ENCODE measurements at regions not wholly inside any gene's neighbourhood (a gene's known extent, or its start where the extent isn't known, plus 50 kb on each side); places are given as distances from the start of the nearest gene placed in this dataset.

- no peak for DNase-seq (ENCODE audit: low spot score)
- H3K27me3 Mint-ChIP-seq (ENCODE audit: low read depth) = peaks cover 5% of the 10 kb centered on the region
- TF ChIP-seq CTCF (IDR thresholded peaks at IDR 0.05) = no peak
- peaks cover 4% of the 10 kb centered on the region for H3K36me3 Mint-ChIP-seq (ENCODE audit: low read depth)
- H3K4me3 Mint-ChIP-seq (ENCODE audit: unreplicated experiment) = no peak overlapping the region
- no peak overlapping the region for H3K27ac Mint-ChIP-seq (ENCODE audit: unreplicated experiment)
- peaks cover 13% of the 10 kb centered on the region for H3K4me1 Mint-ChIP-seq (ENCODE audit: low read depth)
- no peaks in the 10 kb centered on the region for H3K9me3 Mint-ChIP-seq (ENCODE audit: low read depth)
These were observed 261.6 kb upstream of the VLDLR start for GRCh38 chr9:2359891-2360471.

DNA sequence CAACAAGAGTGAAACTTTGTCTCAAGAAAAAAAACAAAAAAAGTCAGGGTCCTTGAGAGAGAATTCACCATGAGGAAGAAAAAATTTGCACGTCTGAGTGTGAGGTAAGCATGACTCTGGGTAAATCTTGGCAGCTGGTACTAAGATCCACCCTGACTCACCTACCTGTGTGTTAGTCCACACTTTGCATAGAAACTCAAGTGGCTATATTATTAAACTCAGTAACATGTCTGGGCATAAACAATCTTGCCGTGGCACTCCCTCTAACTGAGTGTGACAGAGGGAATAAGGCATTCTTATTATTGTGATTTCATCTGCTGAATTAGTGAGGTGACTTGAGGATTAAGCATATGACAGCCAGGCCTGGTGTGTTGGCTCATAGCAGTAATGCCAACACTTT, 259.4 kb upstream of the VLDLR start:
- Mint-ChIP-seq H3K27ac (ENCODE audit: unreplicated experiment) (no peak overlapping the region), H3K4me3 (ENCODE audit: unreplicated experiment) (no peak overlapping the region), H3K27me3 (ENCODE audit: low read depth) (peaks cover 5% of the 10 kb centered on the region), H3K9me3 (ENCODE audit: low read depth) (no peaks in the 10 kb centered on the region), H3K4me1 (ENCODE audit: low read depth) (no peaks in the 10 kb centered on the region), H3K36me3 (ENCODE audit: low read depth) (peaks cover 4% of the 10 kb centered on the region)
- TF ChIP-seq CTCF (IDR thresholded peaks at IDR 0.05) = no peak
- no peak for DNase-seq (ENCODE audit: low spot score)

DNA sequence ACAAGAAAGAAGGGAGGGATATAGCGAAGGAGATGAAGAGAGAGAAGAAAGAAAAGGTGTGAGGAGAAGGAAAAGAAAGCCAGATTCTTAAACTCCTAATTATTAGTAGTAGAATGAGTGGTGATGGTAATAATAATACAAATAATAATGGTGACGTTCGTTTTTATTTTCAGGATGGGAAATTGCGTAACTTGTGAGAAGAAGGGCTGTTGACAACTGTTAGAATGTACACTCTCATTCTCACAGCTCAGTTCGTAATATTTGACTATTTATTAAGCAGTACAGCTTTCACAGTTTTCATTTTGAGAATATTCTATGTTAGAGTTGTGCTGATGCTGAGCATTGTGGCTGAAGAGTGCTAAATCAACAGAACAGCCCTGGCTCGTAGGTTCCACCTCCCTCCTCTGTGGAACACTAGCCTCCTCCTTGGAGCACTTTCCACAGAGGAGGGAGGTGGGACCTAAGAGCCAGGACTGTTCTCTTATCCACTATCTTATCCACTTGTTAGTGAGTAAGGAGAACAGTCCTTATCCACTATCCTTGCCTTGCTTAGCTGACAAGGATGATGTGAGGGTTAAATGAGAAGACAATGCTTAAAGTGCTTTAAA, 258.3 kb upstream of the VLDLR start:
- H3K4me1 Mint-ChIP-seq (ENCODE audit: low read depth) = no peaks in the 10 kb centered on the region
- no peaks in the 10 kb centered on the region for H3K9me3 Mint-ChIP-seq (ENCODE audit: low read depth)
- DNase-seq (ENCODE audit: low spot score) = no peak
- peaks cover 5% of the 10 kb centered on the region for H3K27me3 Mint-ChIP-seq (ENCODE audit: low read depth)
- TF ChIP-seq CTCF (IDR thresholded peaks at IDR 0.05) = no peak
- H3K36me3 Mint-ChIP-seq (ENCODE audit: low read depth) = peaks cover 4% of the 10 kb centered on the region
- no peak overlapping the region for H3K27ac Mint-ChIP-seq (ENCODE audit: unreplicated experiment)
- H3K4me3 Mint-ChIP-seq (ENCODE audit: unreplicated experiment) = no peak overlapping the region

- no peaks in the 10 kb centered on the region for H3K9me3 Mint-ChIP-seq (ENCODE audit: low read depth)
- H3K4me1 Mint-ChIP-seq (ENCODE audit: low read depth) = no peaks in the 10 kb centered on the region
- TF ChIP-seq CTCF (IDR thresholded peaks at IDR 0.05) = no peak
- DNase-seq (ENCODE audit: low spot score) = no peak
- H3K27ac Mint-ChIP-seq (ENCODE audit: unreplicated experiment) = no peak overlapping the region
- no peak overlapping the region for H3K4me3 Mint-ChIP-seq (ENCODE audit: unreplicated experiment)
- peaks cover 4% of the 10 kb centered on the region for H3K36me3 Mint-ChIP-seq (ENCODE audit: low read depth)
- peaks cover 5% of the 10 kb centered on the region for H3K27me3 Mint-ChIP-seq (ENCODE audit: low read depth)
These were observed 257.8 kb upstream of the VLDLR start for GRCh38 chr9:2363781-2364180.

- no peak overlapping the region for H3K27ac Mint-ChIP-seq (ENCODE audit: unreplicated experiment)
- no peak for DNase-seq (ENCODE audit: low spot score)
- peaks cover 11% of the 10 kb centered on the region for H3K9me3 Mint-ChIP-seq (ENCODE audit: low read depth)
- peak; percentile 7 for TF ChIP-seq CTCF (IDR thresholded peaks at IDR 0.05)
- peaks cover 1% of the 10 kb centered on the region for H3K27me3 Mint-ChIP-seq (ENCODE audit: low read depth)
- no peak overlapping the region for H3K4me3 Mint-ChIP-seq (ENCODE audit: unreplicated experiment)
- H3K36me3 Mint-ChIP-seq (ENCODE audit: low read depth) = peaks cover 3% of the 10 kb centered on the region
- no peaks in the 10 kb centered on the region for H3K4me1 Mint-ChIP-seq (ENCODE audit: low read depth)
These were observed 253.6 kb upstream of the VLDLR start for GRCh38 chr9:2367970-2368369.

All from chondrocyte (in vitro differentiated cells).